GM19397 (cell line): ENCODE measurements at regions not wholly inside any gene's neighbourhood (a gene's known extent, or its start where the extent isn't known, plus 50 kb on each side); places are given as distances from the start of the nearest gene placed in this dataset.
"Not testable (repeated sequence)": the region's sequence is repeated elsewhere in the genome, so short reads cannot be mapped to it uniquely, and the experiment has no call there.

Experiments
- ATAC-seq: cut with Tn5 transposase; IDR thresholded peaks from one replicate; pipeline ENCODE4 v1.9.1; 2021; ENCODE audit warnings: mild to moderate bottlenecking, moderate library complexity; ENCODE audit not compliant: unreplicated experiment

DNA sequence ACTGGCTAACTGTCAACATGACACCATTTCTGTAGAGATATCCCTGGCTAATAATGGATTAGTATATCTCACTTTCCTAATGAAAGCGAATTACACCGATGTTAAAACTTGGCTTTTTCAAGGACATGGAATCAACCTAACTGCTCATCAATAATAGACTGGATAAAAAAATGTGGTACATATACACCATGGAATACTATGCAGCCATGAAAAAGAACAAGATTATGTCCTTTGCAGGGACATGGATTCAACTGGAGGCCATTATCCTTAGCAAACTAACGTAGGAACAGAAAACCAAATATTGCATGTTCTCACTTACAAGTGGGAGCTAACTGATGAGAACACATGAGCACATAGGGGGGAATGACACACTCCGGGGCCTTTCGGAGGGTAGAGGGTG, 62.6 kb downstream of the ZIC1 start:
- no peak for ATAC-seq

DNA sequence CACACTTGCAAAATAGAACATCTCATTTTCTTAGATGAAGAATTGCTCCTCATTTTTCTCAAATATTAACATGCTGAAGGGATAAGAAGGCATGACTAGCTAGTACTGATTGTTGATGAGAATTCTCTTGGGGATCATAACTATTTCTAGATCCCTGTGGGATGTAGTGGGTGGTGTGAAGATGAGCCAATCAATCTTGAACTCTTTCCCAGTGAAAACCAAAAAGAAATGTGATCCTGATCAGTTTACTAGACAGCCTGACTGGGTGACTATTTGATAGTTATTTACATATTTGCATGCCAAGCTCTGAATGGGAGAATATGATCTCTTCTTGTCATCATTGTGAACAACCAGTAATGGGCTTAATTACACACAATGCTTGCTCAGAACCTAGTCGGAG, 63.7 kb downstream of the ZIC1 start:
- ATAC-seq, result no peak

DNA sequence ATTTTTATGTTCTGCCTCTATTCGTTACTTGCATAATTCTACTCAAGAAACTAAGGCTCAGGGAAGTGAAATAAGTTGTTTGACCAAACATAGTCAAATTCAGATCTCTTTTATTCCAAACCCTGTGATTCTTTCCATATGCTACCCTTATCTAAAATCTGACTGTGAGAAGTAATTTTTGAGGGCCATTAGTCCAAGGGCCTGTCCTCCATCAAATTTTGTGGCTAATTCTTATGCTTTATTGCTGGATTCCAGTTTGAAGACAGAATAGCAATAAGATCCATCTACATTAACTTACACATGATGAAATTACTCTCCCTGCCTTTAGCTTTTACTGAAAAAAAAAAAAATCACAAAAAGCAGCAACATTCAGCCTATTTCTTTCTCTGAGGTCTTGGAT, 74.0 kb downstream of the ZIC1 start:
- ATAC-seq, result no peak

DNA sequence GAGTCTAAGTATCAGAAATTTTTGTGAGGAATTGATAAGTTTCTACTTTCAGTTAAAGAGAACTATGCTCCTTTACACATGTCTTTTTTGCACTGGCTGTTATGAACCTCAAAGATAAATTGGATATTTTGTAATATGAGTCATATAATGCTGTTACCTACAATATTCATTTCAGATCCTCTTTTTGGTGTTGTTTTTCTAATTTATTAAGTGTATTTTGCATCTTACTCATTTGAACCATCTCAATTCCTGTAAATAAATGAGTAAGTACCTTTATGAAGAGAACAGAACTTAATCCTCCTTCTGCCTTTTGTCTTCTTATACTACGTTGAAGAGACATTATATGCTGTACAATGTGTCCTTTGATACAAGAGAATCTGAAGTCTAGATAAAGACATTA, 74.4 kb downstream of the ZIC1 start:
- no peak for ATAC-seq

DNA sequence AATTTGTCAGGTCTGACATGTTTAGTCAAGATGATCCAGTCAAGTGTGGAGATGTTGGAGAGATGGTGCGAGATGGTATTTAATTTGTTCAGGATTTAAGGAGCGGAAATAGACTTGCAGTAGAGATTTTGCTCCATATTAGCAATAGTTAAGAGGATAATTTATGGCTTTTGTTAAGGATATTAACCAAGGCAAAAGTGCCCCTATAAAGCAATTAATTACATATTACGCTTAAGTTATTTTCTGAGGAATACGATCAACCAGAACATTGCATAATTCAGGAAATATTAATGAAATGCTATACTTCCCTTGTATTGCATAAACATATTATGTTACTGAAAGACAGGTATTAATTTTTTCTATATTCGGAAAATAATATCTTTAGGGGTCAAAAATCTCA, 83.9 kb downstream of the ZIC1 start:
- ATAC-seq, result no peak

DNA sequence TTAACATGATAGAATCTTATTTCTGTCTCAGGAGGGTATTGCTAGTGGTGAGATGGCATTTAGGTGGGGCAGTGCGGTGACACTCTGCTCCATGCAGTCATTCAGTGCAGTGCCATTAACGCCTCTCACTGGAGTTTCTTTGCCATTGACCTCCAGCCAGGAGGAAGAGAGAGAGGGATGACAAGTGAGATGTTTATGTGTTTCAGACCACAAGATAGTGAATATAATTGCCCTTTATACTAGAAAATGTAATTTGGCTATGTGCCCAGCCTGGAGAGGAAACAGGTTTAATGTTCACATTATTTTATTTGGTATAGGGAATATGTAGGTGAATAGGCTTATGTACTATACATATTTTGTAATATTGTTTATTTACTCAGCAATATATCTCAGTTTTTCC, 84.5 kb downstream of the ZIC1 start:
- ATAC-seq, result no peak

DNA sequence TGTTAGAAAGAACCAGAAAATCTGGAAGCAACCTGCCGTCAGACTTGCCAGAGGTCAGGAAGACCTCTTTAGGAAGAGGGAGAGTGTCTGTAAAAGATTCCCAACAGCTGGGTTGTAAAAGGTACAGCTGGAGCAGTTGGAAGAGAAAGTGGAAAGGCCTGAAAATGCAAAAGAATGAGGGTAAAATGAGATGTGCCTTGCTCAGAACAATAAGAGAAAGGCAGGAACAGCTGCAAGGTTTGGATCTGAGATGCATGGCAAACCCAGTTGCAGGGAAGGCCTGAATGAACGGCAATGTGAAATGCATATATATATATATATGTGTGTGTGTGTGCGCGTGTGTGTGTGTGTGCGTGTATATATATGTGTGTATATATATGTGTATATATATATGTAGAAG, 88.1 kb downstream of the ZIC1 start:
- no peak for ATAC-seq

DNA sequence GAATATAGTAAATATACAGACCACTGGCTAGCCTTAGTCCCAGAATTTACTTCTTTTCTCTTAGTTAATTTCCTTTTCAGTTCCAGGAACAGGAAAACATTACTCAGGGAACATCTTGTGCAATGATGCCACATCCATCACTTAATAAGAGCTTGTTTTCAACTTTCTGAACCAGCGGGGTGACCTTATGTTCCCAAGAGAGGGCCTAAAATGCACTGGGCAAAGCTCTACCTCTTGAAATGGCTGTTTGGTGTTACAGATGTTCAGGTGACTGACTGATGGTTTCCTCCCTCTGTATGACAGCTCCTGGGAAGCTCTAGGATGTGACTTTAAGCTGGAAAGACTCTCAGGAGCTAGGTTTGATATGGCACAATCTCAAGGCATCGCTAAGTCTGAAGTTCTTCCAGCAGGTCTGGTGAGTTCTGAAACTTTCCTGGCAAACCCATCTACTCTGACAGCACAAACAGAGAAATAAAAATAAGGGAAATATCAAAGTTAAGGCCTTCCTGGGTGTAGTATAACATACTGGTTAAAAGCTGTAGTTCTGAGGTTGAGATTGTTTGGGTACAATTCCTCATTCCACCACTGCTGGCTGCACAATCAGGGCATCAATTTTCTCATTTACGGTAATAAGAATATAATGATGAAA, 98.6 kb downstream of the ZIC1 start:
- ATAC-seq, result no peak

DNA sequence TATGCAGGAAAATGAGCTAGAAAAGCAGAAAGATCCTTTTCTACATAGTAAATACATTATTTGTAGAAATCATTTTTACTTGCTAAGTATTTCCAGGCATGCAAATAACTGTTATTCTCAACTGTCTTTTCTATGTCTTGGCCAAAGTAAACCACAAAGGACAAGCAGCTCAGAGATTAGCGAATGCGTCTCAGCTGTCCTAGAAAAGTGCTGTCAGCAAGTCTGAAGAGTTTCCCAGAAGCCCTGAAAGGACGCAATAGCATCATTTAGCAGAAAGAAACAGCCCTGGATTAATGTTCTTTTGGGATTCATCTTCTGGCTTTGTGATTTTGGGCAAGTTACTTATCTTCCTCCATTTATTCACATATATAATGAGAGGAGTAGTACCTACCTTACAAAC, 100.3 kb downstream of the ZIC1 start:
- no peak for ATAC-seq

DNA sequence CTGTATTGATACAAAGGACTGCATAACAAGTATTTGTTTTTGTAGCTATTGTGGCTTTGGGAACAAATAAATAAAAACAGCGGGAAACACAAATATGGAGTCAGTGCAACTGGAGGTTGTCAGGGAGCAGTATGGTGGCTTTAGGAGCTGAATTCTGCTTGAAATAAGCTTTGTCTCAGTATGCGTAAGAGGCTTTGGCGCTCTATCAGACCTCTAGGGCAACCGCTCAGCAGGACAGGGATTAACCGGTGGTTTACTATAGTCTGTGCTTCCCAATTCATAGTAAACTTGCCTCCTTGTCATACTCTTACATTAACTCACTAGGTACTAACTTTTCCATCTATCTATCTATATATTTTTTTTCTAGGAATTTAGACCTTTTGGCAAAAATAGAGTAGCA, 104.6 kb downstream of the ZIC1 start:
- ATAC-seq, result no peak

DNA sequence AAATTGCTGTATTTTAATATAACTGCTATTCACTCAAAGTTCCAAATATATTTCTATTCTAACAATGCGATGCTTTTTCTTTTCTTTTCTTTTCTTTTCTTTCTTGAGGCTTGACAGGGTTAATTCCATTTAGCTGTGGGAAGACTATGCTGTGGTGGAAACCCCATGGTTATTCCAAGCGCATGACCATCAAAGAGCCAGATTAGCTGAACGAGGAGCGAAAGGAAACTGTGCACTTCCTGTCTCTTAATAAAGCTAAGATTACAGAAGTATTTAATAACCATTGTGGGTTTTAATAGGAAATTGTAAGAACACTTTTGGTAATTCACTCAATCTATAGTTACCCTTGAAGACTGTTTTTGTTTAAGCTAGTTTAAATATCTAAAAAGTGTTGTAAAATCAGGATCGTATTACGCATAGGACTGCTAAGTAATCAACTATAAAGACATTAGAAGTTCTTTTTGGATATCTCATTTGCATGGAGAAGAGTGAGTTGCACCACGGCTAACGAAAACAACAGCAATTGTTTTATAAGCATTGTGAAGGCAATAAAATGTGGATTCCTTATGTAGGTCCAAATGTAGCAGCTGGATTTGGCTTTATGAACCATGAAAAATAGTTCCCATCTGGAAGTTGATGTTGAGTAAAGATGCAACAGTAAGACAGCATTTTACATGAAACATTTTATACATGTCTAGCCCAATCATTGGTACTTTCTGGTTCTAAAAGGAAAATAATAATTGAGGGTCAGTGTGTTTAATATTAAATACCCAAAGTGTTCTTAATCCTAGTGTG, 105.4 kb downstream of the ZIC1 start:
- no peak for ATAC-seq

DNA sequence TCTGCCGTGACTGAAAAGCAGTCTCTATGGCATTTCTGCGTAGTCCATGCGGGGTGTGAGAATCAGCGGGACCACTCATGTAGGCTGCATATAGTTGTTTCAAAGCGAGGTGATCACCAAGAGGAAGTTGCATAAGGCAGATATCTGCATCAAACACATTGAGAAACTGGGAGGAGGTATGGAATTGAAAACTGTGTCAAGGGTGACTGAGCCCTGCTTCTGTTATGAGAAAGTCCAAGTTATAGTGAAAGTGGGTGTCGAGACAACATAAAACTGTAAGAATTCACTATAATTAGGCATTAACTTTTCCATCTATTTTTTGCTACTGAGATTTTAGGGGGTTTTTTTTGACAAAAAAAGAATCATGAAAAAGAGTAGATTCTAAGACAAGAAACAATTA, 109.3 kb downstream of the ZIC1 start:
- ATAC-seq, result no peak

DNA sequence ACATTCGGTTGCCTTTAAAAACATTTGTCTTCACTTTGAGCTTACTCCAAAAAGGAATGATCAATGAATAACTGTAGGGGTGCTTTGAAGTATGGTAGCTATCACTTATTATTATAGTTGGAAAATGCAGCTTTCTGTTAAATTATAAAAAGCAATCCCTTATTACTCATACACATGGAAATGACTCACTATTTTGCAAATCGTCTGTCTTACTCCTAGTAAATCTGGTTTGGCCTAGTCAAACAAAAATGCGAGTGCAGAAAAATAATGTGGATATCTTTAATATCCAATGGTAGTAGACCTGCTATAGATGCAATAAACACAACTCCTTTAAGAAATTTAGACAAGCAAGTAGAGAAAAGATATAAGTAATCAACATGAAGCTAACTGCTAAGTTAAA, 112.5 kb downstream of the ZIC1 start:
- ATAC-seq, result no peak

DNA sequence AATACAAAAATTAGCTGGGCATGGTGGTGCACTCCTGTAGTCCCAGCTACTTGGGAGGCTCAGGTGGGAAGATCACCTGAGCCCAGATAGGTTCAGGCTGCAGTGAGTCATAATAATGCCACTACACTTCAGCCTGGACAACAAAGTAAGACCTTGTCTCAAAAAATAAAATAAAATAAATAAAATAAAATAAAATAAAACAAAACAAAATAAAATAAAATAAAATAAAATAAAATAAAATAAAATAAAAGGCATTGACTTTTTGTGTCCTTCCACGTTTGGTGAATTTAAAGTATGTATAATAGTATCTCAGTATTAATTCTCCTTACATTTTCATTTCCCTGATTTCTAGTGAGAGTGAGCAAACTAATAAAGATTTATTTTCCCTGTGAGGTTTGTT, 113.6 kb downstream of the ZIC1 start:
- not testable (repeated sequence) for ATAC-seq

DNA sequence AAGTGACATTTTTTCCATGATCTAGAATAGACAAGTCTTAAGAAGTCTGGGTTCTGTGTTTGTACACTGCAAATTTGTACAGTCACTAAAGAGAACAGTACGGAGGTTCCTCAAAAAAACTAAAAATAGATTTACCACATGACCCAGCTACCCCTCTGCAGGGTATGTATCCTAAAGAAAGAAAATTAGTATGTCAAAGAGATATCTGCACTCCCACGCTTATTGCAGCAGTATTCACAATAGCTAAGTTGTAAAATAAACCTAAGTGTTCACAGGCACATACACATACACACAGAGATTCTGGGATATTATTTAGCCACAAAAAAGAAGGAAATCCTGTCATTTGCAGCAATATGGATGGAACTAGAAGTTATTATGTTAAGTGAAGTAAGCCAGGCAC, 120.4 kb downstream of the ZIC1 start:
- no peak for ATAC-seq

DNA sequence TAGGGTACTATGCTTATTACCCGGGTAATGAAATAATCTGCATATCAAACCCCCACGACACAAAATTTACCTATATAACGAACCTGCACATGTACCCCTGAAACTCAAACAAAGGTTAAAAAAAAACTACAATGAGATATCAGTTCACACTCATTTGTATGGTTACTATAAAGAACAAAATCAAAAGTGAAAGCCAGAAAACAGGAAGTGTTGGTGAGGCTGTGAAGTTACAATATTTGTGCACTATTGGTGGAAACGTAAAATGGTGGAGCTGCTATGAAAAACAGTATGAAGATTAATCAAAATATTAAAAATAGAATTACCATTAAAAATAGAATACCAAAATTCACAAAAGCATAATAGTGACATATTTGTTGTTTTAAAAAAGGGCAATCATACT, 128.9 kb downstream of the ZIC1 start:
- ATAC-seq, result no peak

DNA sequence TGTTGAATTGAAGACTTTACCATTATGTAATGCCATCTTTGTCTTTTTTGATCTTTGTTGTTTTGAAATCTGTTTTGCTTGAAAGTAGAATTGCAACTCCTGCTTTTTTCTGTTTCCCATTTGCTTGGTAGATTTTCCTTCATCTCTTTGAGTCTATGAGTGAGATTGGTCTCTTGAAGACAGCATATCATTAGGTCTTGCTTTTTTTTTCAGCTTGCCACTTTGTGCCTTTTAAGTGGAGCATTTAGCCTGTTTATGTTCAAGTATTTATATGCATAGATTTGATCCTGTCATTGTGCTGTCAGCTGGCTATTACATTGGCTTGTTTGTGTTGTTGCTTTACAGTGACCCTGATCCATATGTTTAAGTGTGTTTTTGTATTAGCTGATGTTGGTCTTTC, 131.8 kb downstream of the ZIC1 start:
- ATAC-seq, result no peak

DNA sequence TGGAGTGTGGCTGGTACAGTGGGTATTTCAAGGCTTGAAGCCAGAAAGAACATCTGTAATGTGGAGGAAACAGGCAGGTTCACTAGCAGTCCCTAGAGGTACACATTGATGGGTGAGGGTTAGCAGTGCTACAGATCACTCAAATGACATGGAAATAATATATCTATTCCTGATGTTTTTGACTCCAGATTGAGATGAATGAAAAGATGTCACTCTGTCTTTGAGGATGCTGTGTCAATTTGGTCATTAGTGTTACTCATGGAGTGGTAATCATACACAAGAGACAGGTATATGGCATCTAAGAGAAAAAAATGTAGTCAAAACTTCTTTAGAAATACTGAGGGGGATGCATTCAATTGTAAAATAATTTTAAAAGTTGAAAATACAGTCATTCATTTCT, 135.1 kb downstream of the ZIC1 start:
- ATAC-seq, result no peak

DNA sequence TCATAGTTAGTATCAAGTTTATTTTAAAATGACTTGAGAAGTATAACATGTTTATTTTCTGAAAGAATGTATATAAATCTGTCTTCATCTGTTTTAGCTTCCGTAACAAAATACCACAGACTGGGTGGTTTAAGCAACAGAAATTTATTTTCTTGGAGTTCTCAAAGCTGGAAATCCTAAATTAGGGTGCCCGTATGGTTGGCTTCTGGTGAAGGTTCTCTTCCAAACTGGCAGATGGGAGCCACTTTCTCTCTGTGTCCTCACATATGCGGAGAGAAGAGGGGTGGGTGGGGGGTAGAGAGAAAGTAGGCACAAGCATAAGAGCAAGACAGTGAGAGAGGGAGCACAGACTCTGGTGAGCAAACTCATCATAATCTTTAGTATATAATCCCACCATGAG, 142.3 kb downstream of the ZIC1 start:
- ATAC-seq, result no peak

DNA sequence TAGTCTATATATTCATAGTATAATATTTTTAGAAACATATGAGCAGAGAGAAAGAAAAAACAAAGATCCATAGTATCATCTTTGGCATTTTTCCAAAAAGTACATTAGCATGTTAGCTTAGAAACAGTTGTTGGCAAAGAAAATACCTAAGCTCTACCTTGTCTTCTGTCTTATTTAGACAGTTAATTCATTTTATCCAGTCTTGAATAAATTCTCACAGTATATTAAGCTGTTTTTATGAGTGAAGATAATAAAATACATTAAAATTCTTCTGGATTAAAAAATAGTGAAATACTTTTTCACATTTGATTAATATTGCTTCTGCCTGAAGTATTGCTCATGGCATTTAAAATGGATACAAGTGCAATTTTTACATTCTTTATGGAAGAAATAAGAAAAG, 145.2 kb downstream of the ZIC1 start:
- no peak for ATAC-seq

DNA sequence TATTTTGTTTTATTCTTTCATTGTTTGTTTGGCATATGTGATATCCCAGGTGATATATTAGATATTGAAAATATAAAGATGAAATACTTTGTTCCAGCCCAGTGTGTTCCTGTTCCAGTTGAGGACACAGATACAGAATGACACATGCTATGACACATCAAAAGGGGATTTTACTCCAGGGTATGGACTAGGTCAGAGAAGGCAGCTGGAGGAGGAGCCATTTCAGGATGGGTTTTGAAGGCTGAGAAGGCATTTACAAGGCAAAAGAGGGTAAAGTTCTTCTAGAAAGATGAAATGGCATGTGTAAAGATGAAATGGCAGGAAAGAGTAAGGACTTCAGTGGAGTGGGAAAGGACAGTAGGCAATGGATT, 163.8 kb downstream of the ZIC1 start:
- no peak for ATAC-seq

DNA sequence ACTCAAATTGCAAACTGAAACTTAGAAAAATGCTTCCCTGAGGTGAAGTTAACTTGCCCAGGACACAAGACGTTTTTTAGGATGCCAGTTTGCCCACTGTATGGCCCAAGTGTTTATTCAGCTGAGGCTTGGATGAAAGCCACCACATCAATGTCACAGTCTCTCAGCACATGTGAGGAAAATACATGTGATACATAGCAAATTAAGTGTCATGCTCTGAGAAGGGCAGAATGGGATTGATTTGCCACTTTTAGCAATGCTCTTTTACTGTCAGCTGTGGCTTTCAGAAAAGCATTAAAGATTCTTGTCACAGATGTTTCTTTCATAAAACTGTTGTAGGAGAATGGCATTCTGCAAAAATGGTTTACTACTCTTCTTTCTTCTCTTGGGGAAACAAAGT, 165.5 kb downstream of the ZIC1 start:
- no peak for ATAC-seq

DNA sequence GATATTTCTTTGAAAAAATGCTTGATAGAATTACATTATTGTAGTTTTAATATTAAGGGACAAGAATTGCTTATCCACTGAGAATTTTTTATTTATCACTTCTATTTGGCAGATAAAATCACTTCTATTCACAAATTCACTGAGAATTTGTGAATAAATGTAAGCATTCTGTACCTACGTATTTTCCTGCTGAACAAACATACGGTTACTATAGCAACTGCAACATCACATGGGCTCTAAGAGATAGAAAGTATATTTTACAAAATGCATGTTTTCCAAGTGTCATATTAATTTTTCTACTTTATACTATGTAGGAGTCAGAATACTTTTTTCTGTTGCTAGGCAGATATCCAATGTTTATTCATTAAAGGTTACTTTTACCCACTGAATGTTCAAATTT, 166.2 kb downstream of the ZIC1 start:
- ATAC-seq, result no peak
